Left ventricle myocardium inferior (tissue), 1 donor: ENCODE measurements at regions not wholly inside any gene's neighbourhood (a gene's known extent, or its start where the extent isn't known, plus 50 kb on each side); places are given as distances from the start of the nearest gene placed in this dataset.

Experiments used
- DNase-seq: peaks from one replicate; pipeline ENCODE4 v3.0.0-alpha.2; 2020
- H3K27ac ChIP-seq: fragments of 200-600 bp; replicated peaks from 2 replicates; pipeline ENCODE4 v1.8.0; 2021
- H3K27me3 ChIP-seq: fragments of 200-600 bp; 2 replicates; pipeline ENCODE4 v1.8.0; 2021; ENCODE audit warnings: low read depth
- H3K36me3 ChIP-seq: fragments of 200-600 bp; 2 replicates; pipeline ENCODE4 v1.8.0; 2021
- H3K4me1 ChIP-seq: fragments of 200-600 bp; 2 replicates; pipeline ENCODE4 v1.8.0; 2021
- H3K4me3 ChIP-seq: fragments of 200-600 bp; 2 replicates; pipeline ENCODE4 v1.8.0; 2021; ENCODE audit warnings: mild to moderate bottlenecking, moderate library complexity
- H3K9me3 ChIP-seq: fragments of 200-600 bp; replicated peaks from 2 replicates; pipeline ENCODE4 v1.8.0; 2021
- CTCF ChIP-seq: fragments of 200-600 bp; IDR thresholded peaks from 2 replicates; pipeline ENCODE4 v1.8.0; 2021; ENCODE audit warnings: antibody characterized with exemption, mild to moderate bottlenecking, borderline replicate concordance
- intact Hi-C: fragments of 100-400 bp; cut with micrococcal nuclease; formaldehyde crosslinking; loops from one replicate; pipeline ENCODE4 v1.11.0; 2022
- donor health status: DM: no; HTN: yes; CAD: no; lungs with severe emphysema.

GRCh38 chr9:108588246-108588645 is 267.5 kb downstream of the ACTL7B start:
- H3K27me3 ChIP-seq, result peaks cover 37% of the 10 kb centered on the region
- intact Hi-C loops, result no loop called here
- H3K4me3 ChIP-seq, result no peak overlapping the region
- no peaks in the 10 kb centered on the region for H3K36me3 ChIP-seq
- H3K27ac ChIP-seq, result no peak overlapping the region
- no peak for TF ChIP-seq CTCF
- H3K9me3 ChIP-seq, result no peaks in the 10 kb centered on the region
- no peaks in the 10 kb centered on the region for H3K4me1 ChIP-seq
- DNase-seq, result no peak

- no peak overlapping the region for H3K4me3 ChIP-seq
- intact Hi-C loops, result no loop called here
- no peak for TF ChIP-seq CTCF
- no peak for DNase-seq
- peaks cover 54% of the 10 kb centered on the region for H3K27me3 ChIP-seq
- no peaks in the 10 kb centered on the region for H3K4me1 ChIP-seq
- H3K9me3 ChIP-seq, result no peaks in the 10 kb centered on the region
- H3K27ac ChIP-seq, result no peak overlapping the region
- no peaks in the 10 kb centered on the region for H3K36me3 ChIP-seq
Observed at GRCh38 chr9:108586471-108587139, 269.2 kb downstream of the ACTL7B start.

- Histone ChIP-seq H3K27me3 (peaks cover 64% of the 10 kb centered on the region), H3K4me3 (no peak overlapping the region), H3K4me1 (no peaks in the 10 kb centered on the region), H3K9me3 (no peaks in the 10 kb centered on the region), H3K27ac (no peak overlapping the region), H3K36me3 (no peaks in the 10 kb centered on the region)
- DNase-seq, result no peak
- no peak for TF ChIP-seq CTCF
- intact Hi-C loops, result no loop called here
Observed at GRCh38 chr9:108584860-108585259, 270.9 kb downstream of the ACTL7B start.

GRCh38 chr9:108582726-108583125 is 273.1 kb downstream of the ACTL7B start:
- Histone ChIP-seq H3K36me3 (no peaks in the 10 kb centered on the region), H3K9me3 (no peaks in the 10 kb centered on the region), H3K27ac (no peak overlapping the region), H3K27me3 (peaks cover 74% of the 10 kb centered on the region), H3K4me3 (no peak overlapping the region), H3K4me1 (no peaks in the 10 kb centered on the region)
- TF ChIP-seq CTCF, result no peak
- intact Hi-C loops, result no loop called here
- DNase-seq, result no peak

GRCh38 chr9:108579757-108580439 is 275.9 kb downstream of the ACTL7B start:
- no peak for DNase-seq

More at GRCh38 chr9:108579757-108580439, 275.9 kb downstream of the ACTL7B start:
- H3K4me3 ChIP-seq, result no peak overlapping the region
- H3K27ac ChIP-seq, result no peak overlapping the region
- H3K9me3 ChIP-seq, result no peaks in the 10 kb centered on the region
- intact Hi-C loops, result no loop called here
- no peaks in the 10 kb centered on the region for H3K36me3 ChIP-seq
- H3K4me1 ChIP-seq, result no peaks in the 10 kb centered on the region
- peaks cover 73% of the 10 kb centered on the region for H3K27me3 ChIP-seq
- TF ChIP-seq CTCF, result no peak
